Osteoblast (primary cell): ENCODE measurements at regions not wholly inside any gene's neighbourhood (a gene's known extent, or its start where the extent isn't known, plus 50 kb on each side); places are given as distances from the start of the nearest gene placed in this dataset. TPM values are rescaled to one million over a fixed set of nuclear protein-coding genes. Genes with fewer than 3 reads are reported as not detected.

Experiments
- DNase-seq: peaks from one replicate; pipeline ENCODE4 v3.0.0; 2011; ENCODE audit warnings: low spot score, mixed read lengths; ENCODE audit not compliant: insufficient read length; ENCODE audit errors: missing footprints
- H2AFZ ChIP-seq: 2 replicates; pipeline ENCODE4 v1.6.0; 2011; ENCODE audit warnings: mild to moderate bottlenecking, low read length
- H3K27ac ChIP-seq: 2 replicates; pipeline ENCODE4 v1.5.1; 2011; ENCODE audit warnings: mild to moderate bottlenecking, low read depth, low read length, moderate library complexity
- H3K27me3 ChIP-seq: 2 replicates; pipeline ENCODE4 v1.6.0; 2012; ENCODE audit warnings: mild to moderate bottlenecking, control low read depth, inconsistent platforms, low read length, moderate library complexity; ENCODE audit not compliant: insufficient read depth
- H3K36me3 ChIP-seq: 2 replicates; pipeline ENCODE4 v1.5.1; 2011; ENCODE audit warnings: mild to moderate bottlenecking, low read length, control low read depth, moderate library complexity; ENCODE audit not compliant: insufficient read depth
- H3K4me1 ChIP-seq: 2 replicates; pipeline ENCODE4 v1.5.1; 2011; ENCODE audit warnings: mild to moderate bottlenecking, low read length, control low read depth, moderate library complexity; ENCODE audit not compliant: insufficient read depth
- H3K4me2 ChIP-seq: 2 replicates; pipeline ENCODE4 v1.6.0; 2011; ENCODE audit warnings: mild to moderate bottlenecking, low read length; ENCODE audit not compliant: insufficient read depth
- H3K4me3 ChIP-seq: fragments of 200-600 bp; sonication (generic); 3 replicates; pipeline ENCODE4 v1.5.1; 2012; ENCODE audit warnings: mild to moderate bottlenecking, low read length, inconsistent platforms; ENCODE audit not compliant: insufficient read depth
- H3K79me2 ChIP-seq: 2 replicates; pipeline ENCODE4 v1.6.0; 2012; ENCODE audit warnings: mild to moderate bottlenecking, low read length, control low read depth, inconsistent platforms; ENCODE audit not compliant: insufficient read depth
- H3K9me3 ChIP-seq: 2 replicates; pipeline ENCODE4 v1.5.1; 2011; ENCODE audit warnings: low read depth, low read length, control low read depth
- H4K20me1 ChIP-seq: 2 replicates; pipeline ENCODE4 v1.6.0; 2012; ENCODE audit warnings: mild to moderate bottlenecking, low read length, control low read depth; ENCODE audit not compliant: insufficient read depth
- CTCF ChIP-seq: IDR thresholded peaks from 2 replicates; pipeline ENCODE4 v1.5.1; 2011; ENCODE audit warnings: mild to moderate bottlenecking, low read depth, low read length, moderate library complexity; ENCODE audit errors: extremely low read depth
- small RNA-seq: library from RNA; depleted of rRNA; stranded (forward); fragments of <200 nt; gene quantifications from one replicate; pipeline ENCODE3, GENCODE V24; 2012

GRCh38 chr11:8858808-8859207 lies 52.2 kb upstream of the AKIP1 start:
- Histone ChIP-seq H3K4me2 (no peak overlapping the region), H3K9me3 (no peaks in the 10 kb centered on the region), H3K4me1 (peaks cover 5% of the 10 kb centered on the region), H4K20me1 (no peaks in the 10 kb centered on the region), H3K27me3 (no peaks in the 10 kb centered on the region), H3K27ac (no peak overlapping the region), H3K4me3 (no peak overlapping the region), H3K36me3 (no peaks in the 10 kb centered on the region), H2AFZ (no peak overlapping the region), H3K79me2 (peaks cover 17% of the 10 kb centered on the region)
- no peak for TF ChIP-seq CTCF
- DNase-seq: no peak

Small RNA genes lying in the stretch of these regions (small RNA-seq; reads per million reads assigned to genes)
- not detected for gene RNA5SP330
